HG03457 (cell line): ENCODE measurements at regions not wholly inside any gene's neighbourhood (a gene's known extent, or its start where the extent isn't known, plus 50 kb on each side); places are given as distances from the start of the nearest gene placed in this dataset.

Experiments
- ATAC-seq: cut with Tn5 transposase; IDR thresholded peaks from one replicate; pipeline ENCODE4 v1.9.1; 2021; ENCODE audit warnings: moderate number of reproducible peaks; ENCODE audit not compliant: unreplicated experiment

GRCh38 chr9:73548201-73548600, 396.5 kb downstream of the ANXA1 start:
- no peak for ATAC-seq

- no peak for ATAC-seq
Observed at GRCh38 chr9:73549991-73550390, 398.3 kb downstream of the ANXA1 start.

- ATAC-seq: no peak
Observed at GRCh38 chr9:73553295-73553694, 401.6 kb downstream of the ANXA1 start.

- ATAC-seq: no peak
Observed at GRCh38 chr9:73558471-73558870, 406.8 kb downstream of the ANXA1 start.

- no peak for ATAC-seq
Observed at GRCh38 chr9:73565026-73565425, 413.4 kb downstream of the ANXA1 start.

GRCh38 chr9:73565833-73566465, 414.3 kb downstream of the ANXA1 start:
- ATAC-seq: no peak

- no peak for ATAC-seq
Observed at GRCh38 chr9:73566627-73567026, 415.0 kb downstream of the ANXA1 start.

GRCh38 chr9:73573235-73573634, 421.6 kb downstream of the ANXA1 start:
- no peak for ATAC-seq

- no peak for ATAC-seq
Observed at GRCh38 chr9:73575101-73576060, 423.7 kb downstream of the ANXA1 start.

- ATAC-seq: no peak
Observed at GRCh38 chr9:73577848-73578247, 426.2 kb downstream of the ANXA1 start.

GRCh38 chr9:73579823-73580222, 428.2 kb downstream of the ANXA1 start:
- ATAC-seq: no peak

GRCh38 chr9:73583576-73583975, 431.9 kb downstream of the ANXA1 start:
- no peak for ATAC-seq

- ATAC-seq: no peak
Observed at GRCh38 chr9:73595036-73595545, 443.4 kb downstream of the ANXA1 start.

GRCh38 chr9:73596321-73596720, 444.7 kb downstream of the ANXA1 start:
- ATAC-seq: no peak

- ATAC-seq: no peak
Observed at GRCh38 chr9:73597039-73597438, 445.4 kb downstream of the ANXA1 start.

- ATAC-seq: no peak
Observed at GRCh38 chr9:73597771-73598170, 446.1 kb downstream of the ANXA1 start.

- ATAC-seq: no peak
Observed at GRCh38 chr9:73609381-73609780, 457.7 kb downstream of the ANXA1 start.

- ATAC-seq: no peak
Observed at GRCh38 chr9:73611032-73611431, 459.4 kb downstream of the ANXA1 start.

GRCh38 chr9:73613092-73613701, 461.5 kb downstream of the ANXA1 start:
- no peak for ATAC-seq

- ATAC-seq: no peak
Observed at GRCh38 chr9:73615557-73615956, 463.9 kb downstream of the ANXA1 start.

- ATAC-seq: no peak
Observed at GRCh38 chr9:73617586-73617985, 465.9 kb downstream of the ANXA1 start.

- ATAC-seq: peak; percentile 71
Observed at GRCh38 chr9:73640971-73641370, 489.3 kb downstream of the ANXA1 start.
